Fibroblast of lung (primary cell): ENCODE measurements at regions not wholly inside any gene's neighbourhood (a gene's known extent, or its start where the extent isn't known, plus 50 kb on each side); places are given as distances from the start of the nearest gene placed in this dataset.

Source experiments
- DNase-seq, 2 donors: peaks; one replicate each; pipeline versions ENCODE4 v3.0.0 to v3.0.0-alpha.2; 2010; ENCODE audit warnings: low read depth in 2 of 2
- H2AFZ ChIP-seq: 2 replicates; pipeline ENCODE4 v1.5.1; 2012; ENCODE audit warnings: low read length, control low read depth, inconsistent platforms
- H3K27ac ChIP-seq: 2 replicates; pipeline ENCODE4 v1.5.1; 2011; ENCODE audit warnings: low read length, control low read depth; ENCODE audit not compliant: insufficient read depth
- H3K27me3 ChIP-seq: 2 replicates; pipeline ENCODE4 v1.5.1; 2011; ENCODE audit warnings: mild to moderate bottlenecking, low read length; ENCODE audit not compliant: control insufficient read depth, insufficient read depth
- H3K36me3 ChIP-seq: 2 replicates; pipeline ENCODE4 v1.5.1; 2011; ENCODE audit warnings: low read length; ENCODE audit not compliant: control insufficient read depth, insufficient read depth
- H3K4me1 ChIP-seq: 2 replicates; pipeline ENCODE4 v1.5.1; 2011; ENCODE audit warnings: low read length; ENCODE audit not compliant: control insufficient read depth, insufficient read depth; ENCODE audit errors: extremely low read depth
- H3K4me2 ChIP-seq: 2 replicates; pipeline ENCODE4 v1.5.1; 2011; ENCODE audit warnings: low read length, control low read depth; ENCODE audit not compliant: insufficient read depth; ENCODE audit errors: extremely low read depth
- H3K4me3 ChIP-seq, 4 experiments: fragments of 200-600 bp in 1 of 4; sonication (generic) in 1 of 4; replicated peaks in 1 of 4; 2 replicates each; pipeline ENCODE4 v1.5.1; 2011 to 2016; ENCODE audit warnings: low read length in 4 of 4, low read depth in 3 of 4, mild to moderate bottlenecking in 3 of 4, control low read depth in 2 of 4, inconsistent platforms in 1 of 4, mixed read lengths in 1 of 4; ENCODE audit not compliant: insufficient read depth in 1 of 4; ENCODE audit errors: control extremely low read depth in 1 of 4
- H3K79me2 ChIP-seq: 2 replicates; pipeline ENCODE4 v1.5.1; 2012; ENCODE audit warnings: mild to moderate bottlenecking, low read length, inconsistent platforms; ENCODE audit not compliant: control insufficient read depth, insufficient read depth
- H3K9ac ChIP-seq: 2 replicates; pipeline ENCODE4 v1.5.1; 2011; ENCODE audit warnings: mild to moderate bottlenecking, low read length, control low read depth; ENCODE audit not compliant: insufficient read depth
- H3K9me3 ChIP-seq: 2 replicates; pipeline ENCODE4 v1.5.1; 2012; ENCODE audit warnings: low read depth, low read length; ENCODE audit not compliant: control insufficient read depth, insufficient read depth
- H4K20me1 ChIP-seq: 2 replicates; pipeline ENCODE4 v1.5.1; 2011; ENCODE audit warnings: low read length; ENCODE audit not compliant: control insufficient read depth, insufficient read depth; ENCODE audit errors: extremely low read depth
- CTCF ChIP-seq, 2 donors: IDR thresholded peaks in 1 of 2; conservative IDR thresholded peaks in 1 of 2; 1 replicate in 1 of 2; 2 replicates in 1 of 2; pipeline ENCODE4 v1.5.1; 2011 to 2012; ENCODE audit warnings: low read length in 2 of 2, control low read depth in 1 of 2, inconsistent platforms in 1 of 2, low read depth in 1 of 2, mild to moderate bottlenecking in 1 of 2
- EZH2 ChIP-seq: IDR thresholded peaks from 2 replicates; pipeline ENCODE4 v1.5.1; 2012; ENCODE audit warnings: low read length, control low read depth, mild to moderate bottlenecking; ENCODE audit errors: missing control alignments

DNA sequence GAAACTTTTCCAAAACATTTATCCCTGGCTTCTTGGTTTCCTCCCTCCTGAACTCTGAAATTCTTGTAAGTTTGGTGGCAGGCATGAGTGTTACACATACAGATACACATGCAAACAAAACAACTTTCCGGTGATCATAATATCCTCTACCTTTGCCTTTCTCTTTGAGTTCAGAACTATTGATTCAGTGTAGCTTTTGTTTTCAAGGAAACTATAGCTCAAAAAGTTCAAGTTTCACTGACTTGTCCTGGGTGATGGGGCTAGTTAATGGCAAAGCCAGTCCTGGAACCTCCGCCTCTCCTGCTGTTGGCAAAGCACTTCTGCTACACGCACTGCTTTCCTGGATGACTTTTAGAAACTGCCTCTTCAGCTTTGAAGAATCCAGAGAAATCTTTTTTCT lies 177.3 kb upstream of the FAT1 start:
- no peaks in the 10 kb centered on the region for H4K20me1 ChIP-seq
- H3K9ac ChIP-seq = no peak overlapping the region
- H3K4me3 ChIP-seq = no peak overlapping the region
- H3K36me3 ChIP-seq = no peaks in the 10 kb centered on the region
- H3K27me3 ChIP-seq = no peaks in the 10 kb centered on the region
- no peak overlapping the region for H3K27ac ChIP-seq
- TF ChIP-seq CTCF (conservative IDR thresholded peaks at IDR 0.05 in 1 of 2, IDR thresholded peaks at IDR 0.05 in 1 of 2; ENCODE audit: low read depth in 1 of 2, low read length in 2 of 2) (no peak), EZH2 (no peak)
- no peaks in the 10 kb centered on the region for H3K79me2 ChIP-seq
- peak in 1 of 2 donors; percentile 34 for DNase-seq
- H3K9me3 ChIP-seq = no peaks in the 10 kb centered on the region
- H3K4me1 ChIP-seq = peaks cover 9% of the 10 kb centered on the region
- H3K4me2 ChIP-seq = no peak overlapping the region
- no peak overlapping the region for H2AFZ ChIP-seq

GRCh38 chr4:186901850-186902249 lies 178.2 kb upstream of the FAT1 start:
- peaks cover 9% of the 10 kb centered on the region for H3K4me1 ChIP-seq
- no peak overlapping the region for H3K27ac ChIP-seq
- no peak for DNase-seq
- H2AFZ ChIP-seq = no peak overlapping the region
- TF ChIP-seq CTCF (conservative IDR thresholded peaks at IDR 0.05 in 1 of 2, IDR thresholded peaks at IDR 0.05 in 1 of 2; ENCODE audit: low read depth in 1 of 2, low read length in 2 of 2) = no peak
- TF ChIP-seq EZH2 = no peak
- H3K27me3 ChIP-seq = no peaks in the 10 kb centered on the region
- H3K9me3 ChIP-seq = no peaks in the 10 kb centered on the region
- no peaks in the 10 kb centered on the region for H3K36me3 ChIP-seq
- no peaks in the 10 kb centered on the region for H3K79me2 ChIP-seq
- no peak overlapping the region for H3K4me2 ChIP-seq
- no peak overlapping the region for H3K4me3 ChIP-seq
- H3K9ac ChIP-seq = no peak overlapping the region
- H4K20me1 ChIP-seq = no peaks in the 10 kb centered on the region

GRCh38 chr4:186902361-186902760 lies 178.7 kb upstream of the FAT1 start:
- Histone ChIP-seq H3K9me3 (no peaks in the 10 kb centered on the region), H3K4me3 (no peak overlapping the region), H2AFZ (no peak overlapping the region), H3K9ac (no peak overlapping the region), H4K20me1 (no peaks in the 10 kb centered on the region), H3K4me1 (peaks cover 9% of the 10 kb centered on the region), H3K4me2 (no peak overlapping the region), H3K27ac (no peak overlapping the region), H3K79me2 (no peaks in the 10 kb centered on the region), H3K36me3 (no peaks in the 10 kb centered on the region), H3K27me3 (no peaks in the 10 kb centered on the region)
- DNase-seq = no peak
- no peak for TF ChIP-seq EZH2
- TF ChIP-seq CTCF (conservative IDR thresholded peaks at IDR 0.05 in 1 of 2, IDR thresholded peaks at IDR 0.05 in 1 of 2; ENCODE audit: low read depth in 1 of 2, low read length in 2 of 2) = no peak
